Activated T-cell treated with anti-CD3 and anti-CD28 coated beads, Interleukin-2, amount 50 U/mL, for 4 hours (primary cell): ENCODE measurements at regions not wholly inside any gene's neighbourhood (a gene's known extent, or its start where the extent isn't known, plus 50 kb on each side); places are given as distances from the start of the nearest gene placed in this dataset.
"Not testable (repeated sequence)": the region's sequence is repeated elsewhere in the genome, so short reads cannot be mapped to it uniquely, and the experiment has no call there.

Source experiments
- ATAC-seq, 2 donors: fragments of 200-7000 bp; cut with Tn5 transposase; one replicate each; pipeline ENCODE4 v1.10.0; 2021
- DNase-seq: peaks from one replicate; pipeline ENCODE4 v3.0.0-alpha.2; 2020
- H3K27me3 Mint-ChIP-seq: one replicate; pipeline ENCODE4 v1.8.0; 2021; ENCODE audit warnings: low read depth, mixed read lengths
- H3K36me3 Mint-ChIP-seq: one replicate; pipeline ENCODE4 v1.8.0; 2022; ENCODE audit warnings: mixed read lengths; ENCODE audit not compliant: insufficient read depth
- H3K4me1 Mint-ChIP-seq: one replicate; pipeline ENCODE4 v1.8.0; 2021; ENCODE audit warnings: low read depth, mixed read lengths
- H3K4me3 Mint-ChIP-seq: one replicate; pipeline ENCODE4 v1.8.0; 2021; ENCODE audit warnings: mild to moderate bottlenecking, moderate library complexity, mixed read lengths
- H3K9me3 Mint-ChIP-seq: one replicate; pipeline ENCODE4 v1.8.0; 2021; ENCODE audit warnings: mixed read lengths

- ATAC-seq (no peak), DNase-seq (no peak)
- no peaks in the 10 kb centered on the region for H3K36me3 Mint-ChIP-seq
- H3K4me1 Mint-ChIP-seq: no peaks in the 10 kb centered on the region
- H3K4me3 Mint-ChIP-seq: no peak overlapping the region
- H3K27me3 Mint-ChIP-seq: peaks cover 8% of the 10 kb centered on the region
- no peaks in the 10 kb centered on the region for H3K9me3 Mint-ChIP-seq
Observed at GRCh38 chr7:98705626-98706025, 88.5 kb downstream of the NPTX2 start.

GRCh38 chr7:98707076-98707475 lies 90.0 kb downstream of the NPTX2 start:
- H3K27me3 Mint-ChIP-seq: peaks cover 8% of the 10 kb centered on the region
- H3K4me3 Mint-ChIP-seq: no peak overlapping the region
- ATAC-seq (no peak), DNase-seq (no peak)
- H3K4me1 Mint-ChIP-seq: no peaks in the 10 kb centered on the region
- H3K9me3 Mint-ChIP-seq: no peaks in the 10 kb centered on the region
- no peaks in the 10 kb centered on the region for H3K36me3 Mint-ChIP-seq

DNA sequence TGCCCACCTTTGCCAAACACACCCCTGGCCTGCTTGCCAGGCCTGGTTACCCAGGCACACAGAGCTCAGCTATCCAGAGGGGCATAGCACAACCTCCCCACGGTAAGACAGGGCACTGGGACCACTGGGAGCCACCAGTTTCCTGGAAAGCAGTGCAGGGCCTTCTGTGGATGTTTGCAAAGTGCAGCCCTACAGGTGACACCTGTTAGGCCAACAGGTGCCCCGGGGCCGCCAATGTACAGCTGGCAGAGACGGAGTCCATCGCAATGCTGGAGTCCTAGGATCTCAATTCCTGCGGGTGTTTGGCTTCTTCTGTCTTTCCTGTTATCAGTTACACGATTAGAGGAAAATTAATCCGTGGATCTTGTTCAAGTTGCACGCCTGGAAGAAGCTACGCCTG lies 94.9 kb downstream of the NPTX2 start:
- Mint-ChIP-seq H3K9me3 (no peaks in the 10 kb centered on the region), H3K4me3 (no peak overlapping the region), H3K4me1 (no peaks in the 10 kb centered on the region), H3K27me3 (no peaks in the 10 kb centered on the region), H3K36me3 (no peaks in the 10 kb centered on the region)
- no peak for ATAC-seq
- DNase-seq: no peak

- no peak for DNase-seq
- Mint-ChIP-seq H3K4me1 (no peaks in the 10 kb centered on the region), H3K27me3 (no peaks in the 10 kb centered on the region), H3K36me3 (no peaks in the 10 kb centered on the region), H3K9me3 (no peaks in the 10 kb centered on the region), H3K4me3 (no peak overlapping the region)
- no peak for ATAC-seq
Observed at GRCh38 chr7:98713165-98713810, 96.2 kb downstream of the NPTX2 start.

- H3K4me1 Mint-ChIP-seq: no peaks in the 10 kb centered on the region
- no peak for ATAC-seq
- no peak for DNase-seq
- no peaks in the 10 kb centered on the region for H3K36me3 Mint-ChIP-seq
- peaks cover 5% of the 10 kb centered on the region for H3K27me3 Mint-ChIP-seq
- H3K9me3 Mint-ChIP-seq: no peaks in the 10 kb centered on the region
- H3K4me3 Mint-ChIP-seq: no peak overlapping the region
Observed at GRCh38 chr7:98719396-98719795, 102.3 kb downstream of the NPTX2 start.

- Mint-ChIP-seq H3K36me3 (no peaks in the 10 kb centered on the region), H3K4me1 (no peaks in the 10 kb centered on the region), H3K9me3 (no peaks in the 10 kb centered on the region), H3K27me3 (peaks cover 7% of the 10 kb centered on the region), H3K4me3 (no peak overlapping the region)
- DNase-seq: no peak
- ATAC-seq: no peak
Observed at GRCh38 chr7:98722402-98722801, 105.3 kb downstream of the NPTX2 start.

- ATAC-seq (no peak), DNase-seq (no peak)
- Mint-ChIP-seq H3K36me3 (no peaks in the 10 kb centered on the region), H3K27me3 (peaks cover 5% of the 10 kb centered on the region), H3K9me3 (no peaks in the 10 kb centered on the region), H3K4me1 (no peaks in the 10 kb centered on the region), H3K4me3 (no peak overlapping the region)
Observed at GRCh38 chr7:98724591-98724990, 107.5 kb downstream of the NPTX2 start.

DNA sequence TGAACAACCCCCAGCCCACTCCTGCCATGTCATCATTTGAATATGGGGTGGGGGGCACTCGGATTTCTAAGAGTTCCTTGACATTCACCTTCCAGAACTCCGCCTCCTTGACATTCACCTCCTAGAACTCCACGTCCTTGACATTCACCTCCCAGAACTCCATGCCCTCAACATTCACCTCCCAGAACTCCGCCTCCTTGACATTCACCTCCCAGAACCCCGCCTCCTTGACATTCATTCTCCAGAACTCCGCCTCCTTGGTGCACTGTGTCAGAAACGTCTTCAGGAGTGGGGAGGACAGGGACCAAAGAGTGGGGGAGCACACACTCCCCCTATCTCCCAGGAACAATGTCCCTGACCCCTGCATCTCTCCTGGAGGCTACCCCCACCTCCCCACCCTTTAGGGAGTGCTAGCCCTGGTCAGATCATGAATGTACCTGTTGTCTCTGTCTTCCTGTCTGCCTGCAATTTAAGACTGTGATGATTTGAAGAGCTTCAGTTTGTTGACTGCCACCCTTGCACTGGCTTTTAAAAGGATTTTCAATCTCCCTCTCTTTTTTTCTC lies 110.1 kb downstream of the NPTX2 start:
- ATAC-seq (no peak), DNase-seq (no peak)
- no peaks in the 10 kb centered on the region for H3K4me1 Mint-ChIP-seq
- no peak overlapping the region for H3K4me3 Mint-ChIP-seq
- peaks cover 10% of the 10 kb centered on the region for H3K27me3 Mint-ChIP-seq
- H3K9me3 Mint-ChIP-seq: no peaks in the 10 kb centered on the region
- H3K36me3 Mint-ChIP-seq: no peaks in the 10 kb centered on the region

DNA sequence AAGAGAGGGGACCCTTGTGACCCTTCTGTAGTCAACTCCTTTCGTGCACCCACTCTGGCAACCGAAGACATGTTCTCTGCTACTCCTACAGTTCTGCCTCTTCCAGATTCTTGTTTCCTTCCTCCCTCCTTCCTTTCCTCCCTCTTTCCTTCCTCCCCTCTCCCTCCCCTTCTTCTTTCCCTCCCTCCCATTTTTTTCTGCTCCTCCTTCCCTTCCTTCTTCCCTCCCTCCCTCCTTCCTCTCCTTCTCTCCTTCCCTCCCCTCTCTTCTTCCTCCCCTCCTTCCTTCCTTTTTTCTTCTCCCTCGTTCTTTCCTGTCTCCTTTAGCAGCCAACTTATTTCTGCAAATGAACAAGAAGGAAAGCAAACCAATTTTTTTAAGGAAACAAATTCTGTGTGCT lies 111.5 kb downstream of the NPTX2 start:
- Mint-ChIP-seq H3K36me3 (no peaks in the 10 kb centered on the region), H3K9me3 (peaks cover 4% of the 10 kb centered on the region), H3K4me1 (no peaks in the 10 kb centered on the region), H3K4me3 (no peak overlapping the region), H3K27me3 (peaks cover 10% of the 10 kb centered on the region)
- no peak for DNase-seq
- no peak for ATAC-seq

DNA sequence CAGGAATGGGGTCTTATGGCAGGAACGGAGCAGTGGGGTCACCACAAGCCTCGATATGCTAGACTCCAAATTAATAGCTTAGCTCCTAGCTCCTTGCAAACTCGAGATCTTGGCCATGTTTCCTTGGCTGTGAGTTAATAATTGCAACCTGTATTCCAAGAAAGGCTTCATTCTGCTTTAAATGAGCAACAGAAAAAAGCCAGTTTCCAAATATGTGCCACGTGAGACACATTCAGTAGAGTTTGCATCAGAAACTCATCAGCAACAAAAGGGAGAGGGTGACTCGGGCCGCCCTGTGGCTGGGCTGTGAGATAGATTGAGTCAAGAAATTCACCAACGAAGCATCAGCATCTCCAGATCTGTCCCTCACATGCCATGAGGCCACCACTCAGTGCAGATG lies 112.0 kb downstream of the NPTX2 start:
- no peak for DNase-seq
- no peak for ATAC-seq
- Mint-ChIP-seq H3K36me3 (no peaks in the 10 kb centered on the region), H3K4me1 (no peaks in the 10 kb centered on the region), H3K4me3 (no peak overlapping the region), H3K9me3 (peaks cover 4% of the 10 kb centered on the region), H3K27me3 (peaks cover 10% of the 10 kb centered on the region)

DNA sequence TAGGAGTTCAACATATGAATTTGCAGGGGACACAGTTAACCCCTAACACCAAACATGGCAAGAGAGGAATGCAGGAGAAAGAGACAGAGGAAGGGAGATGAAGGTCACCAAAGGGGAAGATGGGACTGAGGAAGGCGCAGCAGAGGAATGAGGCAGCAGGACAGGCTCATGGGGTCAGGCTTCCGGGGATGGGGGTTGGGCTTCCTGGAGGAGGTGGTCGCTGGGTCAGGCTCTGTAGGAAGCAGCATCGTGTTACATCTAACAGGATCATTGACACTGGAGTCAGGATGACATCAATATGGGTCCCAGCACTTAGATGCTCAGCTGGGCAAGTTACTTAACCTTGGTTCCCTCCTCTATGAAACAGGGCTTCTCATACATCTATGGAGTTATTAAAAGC lies 113.2 kb downstream of the NPTX2 start:
- no peak for ATAC-seq
- no peak for DNase-seq
- Mint-ChIP-seq H3K4me1 (no peaks in the 10 kb centered on the region), H3K36me3 (no peaks in the 10 kb centered on the region), H3K4me3 (no peak overlapping the region), H3K27me3 (peaks cover 10% of the 10 kb centered on the region), H3K9me3 (peaks cover 4% of the 10 kb centered on the region)

DNA sequence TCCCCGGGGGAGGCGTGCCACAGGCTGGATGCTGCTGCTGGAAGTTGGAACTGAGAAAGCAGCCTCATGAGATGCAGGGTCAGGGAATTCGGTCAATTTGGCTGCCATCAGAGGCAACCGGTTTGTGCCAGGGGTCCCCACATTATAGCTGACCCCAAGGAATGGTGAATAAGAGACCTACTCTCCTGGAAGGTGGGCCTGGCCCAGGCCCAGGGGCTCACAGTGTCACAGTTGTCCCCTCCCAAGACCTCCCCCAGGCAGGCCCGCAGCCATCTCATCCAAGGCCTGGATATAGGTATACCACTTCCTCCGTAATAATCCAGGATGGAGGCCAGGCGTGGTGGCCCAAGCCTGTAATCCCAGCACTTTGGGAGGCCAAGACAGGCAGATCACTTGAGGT lies 114.6 kb downstream of the NPTX2 start:
- Mint-ChIP-seq H3K4me3 (no peak overlapping the region), H3K36me3 (no peaks in the 10 kb centered on the region), H3K27me3 (peaks cover 10% of the 10 kb centered on the region), H3K9me3 (peaks cover 4% of the 10 kb centered on the region), H3K4me1 (no peaks in the 10 kb centered on the region)
- ATAC-seq (no peak), DNase-seq (no peak)

- no peaks in the 10 kb centered on the region for H3K4me1 Mint-ChIP-seq
- DNase-seq: no peak
- no peak overlapping the region for H3K4me3 Mint-ChIP-seq
- no peaks in the 10 kb centered on the region for H3K36me3 Mint-ChIP-seq
- peaks cover 4% of the 10 kb centered on the region for H3K9me3 Mint-ChIP-seq
- peak in 1 of 2 donors; percentile 43 for ATAC-seq
- H3K27me3 Mint-ChIP-seq: peaks cover 7% of the 10 kb centered on the region
Observed at GRCh38 chr7:98733036-98733435, 116.0 kb downstream of the NPTX2 start.

DNA sequence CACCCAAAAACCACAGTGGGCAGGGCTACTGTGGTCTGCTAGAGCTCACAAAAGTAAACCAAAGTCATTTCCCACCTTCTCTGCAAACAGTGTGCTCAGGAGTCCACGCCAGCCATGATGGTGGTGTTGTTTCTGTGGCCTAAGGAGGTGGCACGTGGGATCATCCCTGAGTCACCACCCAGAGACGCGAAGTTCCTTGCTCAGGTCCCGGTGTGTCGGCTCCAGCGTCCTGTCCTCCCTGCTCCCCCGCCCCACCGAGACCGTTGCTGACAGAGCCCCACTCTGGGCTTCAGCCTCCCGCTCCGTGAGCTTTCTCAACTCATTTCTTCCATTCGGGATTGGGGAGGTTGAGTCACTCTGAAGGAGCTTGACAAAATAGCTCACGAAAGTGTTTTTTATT lies 118.7 kb downstream of the NPTX2 start:
- H3K4me1 Mint-ChIP-seq: no peaks in the 10 kb centered on the region
- peaks cover 3% of the 10 kb centered on the region for H3K27me3 Mint-ChIP-seq
- ATAC-seq: no peak
- no peak overlapping the region for H3K4me3 Mint-ChIP-seq
- no peak for DNase-seq
- H3K36me3 Mint-ChIP-seq: no peaks in the 10 kb centered on the region
- peaks cover 4% of the 10 kb centered on the region for H3K9me3 Mint-ChIP-seq

GRCh38 chr7:98736461-98736860 lies 119.4 kb downstream of the NPTX2 start:
- H3K4me3 Mint-ChIP-seq, DNase-seq, ATAC-seq, H3K9me3 Mint-ChIP-seq, H3K27me3 Mint-ChIP-seq, H3K36me3 Mint-ChIP-seq, H3K4me1 Mint-ChIP-seq: not testable (repeated sequence)
